ENCODE measurements at regions not wholly inside any gene's neighbourhood (a gene's known extent, or its start where the extent isn't known, plus 50 kb on each side); places are given as distances from the start of the nearest gene placed in this dataset.
A peak's percentile ranks its signal among the peaks of the same experiment; 100 is the strongest.
"Not testable (repeated sequence)": the region's sequence is repeated elsewhere in the genome, so short reads cannot be mapped to it uniquely, and the experiment has no call there.

DNA sequence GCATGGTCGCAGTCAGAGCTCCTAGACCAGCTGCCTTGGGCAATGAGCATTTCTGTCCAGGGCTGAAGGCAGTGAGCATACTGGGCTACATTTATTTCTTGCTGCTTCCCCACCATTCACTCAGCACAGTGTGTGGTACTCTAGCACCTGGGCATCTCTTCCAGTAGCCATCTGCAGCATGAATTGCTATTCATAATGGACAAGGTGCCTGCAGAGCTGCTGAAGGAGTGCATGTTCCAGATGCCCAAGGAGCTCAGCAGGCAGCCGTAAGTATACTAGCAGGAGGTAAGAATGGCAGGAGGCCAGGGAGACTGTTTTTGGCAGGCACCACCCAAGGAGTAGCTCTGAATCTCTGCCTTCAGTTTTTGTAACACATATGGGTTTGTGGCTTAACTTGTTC is 110.4 kb upstream of the RXFP1 start:
- no peaks in the 10 kb centered on the region for H3K4me1 ChIP-seq (ENCODE audit: control insufficient read depth, low read length)
- no peaks in the 10 kb centered on the region for H4K20me1 ChIP-seq (ENCODE audit: control insufficient read depth, insufficient read depth, low read depth, low read length)
- no peak for TF ChIP-seq EZH2phosphoT487 (IDR thresholded peaks at IDR 0.05; ENCODE audit: borderline replicate concordance, low read length)
- TF ChIP-seq, protein P1, sequence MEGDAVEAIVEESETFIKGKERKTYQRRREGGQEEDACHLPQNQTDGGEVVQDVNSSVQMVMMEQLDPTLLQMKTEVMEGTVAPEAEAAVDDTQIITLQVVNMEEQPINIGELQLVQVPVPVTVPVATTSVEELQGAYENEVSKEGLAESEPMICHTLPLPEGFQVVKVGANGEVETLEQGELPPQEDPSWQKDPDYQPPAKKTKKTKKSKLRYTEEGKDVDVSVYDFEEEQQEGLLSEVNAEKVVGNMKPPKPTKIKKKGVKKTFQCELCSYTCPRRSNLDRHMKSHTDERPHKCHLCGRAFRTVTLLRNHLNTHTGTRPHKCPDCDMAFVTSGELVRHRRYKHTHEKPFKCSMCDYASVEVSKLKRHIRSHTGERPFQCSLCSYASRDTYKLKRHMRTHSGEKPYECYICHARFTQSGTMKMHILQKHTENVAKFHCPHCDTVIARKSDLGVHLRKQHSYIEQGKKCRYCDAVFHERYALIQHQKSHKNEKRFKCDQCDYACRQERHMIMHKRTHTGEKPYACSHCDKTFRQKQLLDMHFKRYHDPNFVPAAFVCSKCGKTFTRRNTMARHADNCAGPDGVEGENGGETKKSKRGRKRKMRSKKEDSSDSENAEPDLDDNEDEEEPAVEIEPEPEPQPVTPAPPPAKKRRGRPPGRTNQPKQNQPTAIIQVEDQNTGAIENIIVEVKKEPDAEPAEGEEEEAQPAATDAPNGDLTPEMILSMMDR (IDR thresholded peaks at IDR 0.05; ENCODE audit: low read depth, low read length, poor library complexity, severe bottlenecking), result no peak
- no peak overlapping the region for H3K4me2 ChIP-seq (ENCODE audit: low read length)
- H3K4me3 ChIP-seq (ENCODE audit: low read length), result no peak overlapping the region
- no peaks in the 10 kb centered on the region for H3F3A ChIP-seq (ENCODE audit: control insufficient read depth, insufficient read depth)
- no peaks in the 10 kb centered on the region for H3K79me2 ChIP-seq (ENCODE audit: control insufficient read depth, low read length)
- no peak overlapping the region for H3K27ac ChIP-seq (ENCODE audit: low read depth, low read length)
- H3K9me3 ChIP-seq (ENCODE audit: control insufficient read depth, insufficient read depth, low read length), result no peaks in the 10 kb centered on the region
- H3K36me3 ChIP-seq (ENCODE audit: control insufficient read depth, low read length), result no peaks in the 10 kb centered on the region
- H3K27me3 ChIP-seq (ENCODE audit: control insufficient read depth, low read length), result no peaks in the 10 kb centered on the region
- no peaks in the 10 kb centered on the region for H3K9me2 ChIP-seq (replicated peaks; ENCODE audit: control insufficient read depth, low read length)

DNA sequence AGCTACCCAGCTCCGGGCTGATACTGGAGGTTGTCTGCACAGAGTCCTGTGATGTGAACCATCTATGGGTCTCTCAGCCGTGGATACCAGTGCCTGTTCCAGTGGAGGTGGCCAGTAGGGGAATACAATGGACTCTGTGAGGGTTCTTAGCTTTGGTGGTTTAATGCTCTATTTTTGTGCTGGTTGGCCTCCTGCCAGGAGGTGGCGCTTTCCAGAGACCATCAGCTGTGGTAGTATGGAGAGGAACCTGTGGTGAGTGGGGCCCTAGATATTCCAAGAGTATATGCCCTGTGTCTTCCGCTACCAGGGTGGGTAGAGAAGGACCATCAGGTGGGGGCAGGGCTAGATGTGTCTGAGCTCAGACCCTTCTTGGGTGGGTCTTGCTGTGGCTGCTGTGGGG is 103.0 kb upstream of the RXFP1 start:
- not testable (repeated sequence) for H3K9me3 ChIP-seq (ENCODE audit: control insufficient read depth, insufficient read depth, low read length); H3K4me3 ChIP-seq (ENCODE audit: low read length); H3F3A ChIP-seq (ENCODE audit: control insufficient read depth, insufficient read depth); H3K79me2 ChIP-seq (ENCODE audit: control insufficient read depth, low read length); H3K9me2 ChIP-seq (replicated peaks; ENCODE audit: control insufficient read depth, low read length); H3K36me3 ChIP-seq (ENCODE audit: control insufficient read depth, low read length); H3K4me2 ChIP-seq (ENCODE audit: low read length); H4K20me1 ChIP-seq (ENCODE audit: control insufficient read depth, insufficient read depth, low read depth, low read length); H3K4me1 ChIP-seq (ENCODE audit: control insufficient read depth, low read length); H3K27me3 ChIP-seq (ENCODE audit: control insufficient read depth, low read length); H3K27ac ChIP-seq (ENCODE audit: low read depth, low read length)
- TF ChIP-seq, protein P1 (IDR thresholded peaks at IDR 0.05; ENCODE audit: low read depth, low read length, poor library complexity, severe bottlenecking), result peak; percentile 29

DNA sequence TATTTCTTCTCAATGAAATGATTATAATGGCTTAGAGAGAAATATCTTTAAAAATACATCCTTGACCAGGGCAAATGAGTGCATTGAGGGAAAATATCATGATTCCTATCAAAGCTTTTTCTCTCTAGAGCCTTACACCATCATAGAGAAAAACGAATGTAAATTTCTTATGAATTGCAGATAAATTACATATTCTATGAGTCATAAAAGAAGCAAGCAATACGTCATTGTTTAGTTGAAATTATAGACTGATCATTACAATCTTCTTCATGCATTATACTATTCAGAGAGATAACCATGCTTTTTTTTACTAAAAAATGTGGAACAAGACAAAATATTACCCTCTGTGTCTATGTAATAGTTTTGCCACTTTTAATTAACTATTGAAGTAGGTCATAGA is 100.9 kb upstream of the RXFP1 start:
- no peak overlapping the region for H3K27ac ChIP-seq (ENCODE audit: low read depth, low read length)

More for the DNA sequence above, 100.9 kb upstream of the RXFP1 start:
- Histone ChIP-seq H3K9me3 (ENCODE audit: control insufficient read depth, insufficient read depth, low read length) (no peaks in the 10 kb centered on the region), H3F3A (ENCODE audit: control insufficient read depth, insufficient read depth) (no peaks in the 10 kb centered on the region), H4K20me1 (ENCODE audit: control insufficient read depth, insufficient read depth, low read depth, low read length) (no peaks in the 10 kb centered on the region), H3K4me1 (ENCODE audit: control insufficient read depth, low read length) (no peaks in the 10 kb centered on the region), H3K4me2 (ENCODE audit: low read length) (no peak overlapping the region), H3K4me3 (ENCODE audit: low read length) (no peak overlapping the region), H3K36me3 (ENCODE audit: control insufficient read depth, low read length) (no peaks in the 10 kb centered on the region), H3K79me2 (ENCODE audit: control insufficient read depth, low read length) (no peaks in the 10 kb centered on the region), H3K9me2 (replicated peaks; ENCODE audit: control insufficient read depth, low read length) (no peaks in the 10 kb centered on the region), H3K27me3 (ENCODE audit: control insufficient read depth, low read length) (no peaks in the 10 kb centered on the region)
- no peak for TF ChIP-seq EZH2phosphoT487 (IDR thresholded peaks at IDR 0.05; ENCODE audit: borderline replicate concordance, low read length)
- TF ChIP-seq, protein P1 (IDR thresholded peaks at IDR 0.05; ENCODE audit: low read depth, low read length, poor library complexity, severe bottlenecking), result no peak

Data from DOHH2 (cell line).